ENCODE measurements at regions not wholly inside any gene's neighbourhood (a gene's known extent, or its start where the extent isn't known, plus 50 kb on each side); places are given as distances from the start of the nearest gene placed in this dataset.

- DNase-seq, result peak; percentile 90
These were observed 105.9 kb upstream of the HNRNPU start for GRCh38 chr1:244970236-244970743.

- DNase-seq, result peak; percentile 73
These were observed 105.3 kb upstream of the HNRNPU start for GRCh38 chr1:244969355-244970235.

- no peak for DNase-seq
These were observed 104.5 kb upstream of the HNRNPU start for GRCh38 chr1:244968881-244969280.

- no peak for DNase-seq
These were observed 104.1 kb upstream of the HNRNPU start for GRCh38 chr1:244968471-244968871.

GRCh38 chr1:244967159-244967558 is 102.8 kb upstream of the HNRNPU start:
- no peak for DNase-seq

GRCh38 chr1:244965185-244966030 is 101.1 kb upstream of the HNRNPU start:
- DNase-seq, result no peak

GRCh38 chr1:244964112-244964971 is 100.0 kb upstream of the HNRNPU start:
- no peak for DNase-seq

GRCh38 chr1:244963231-244963826 is 99.0 kb upstream of the HNRNPU start:
- no peak for DNase-seq

- peak; percentile 3 for DNase-seq
These were observed 97.8 kb upstream of the HNRNPU start for GRCh38 chr1:244962130-244962529.

- DNase-seq, result no peak
These were observed 96.6 kb upstream of the HNRNPU start for GRCh38 chr1:244960904-244961303.

- DNase-seq, result no peak
These were observed 94.2 kb upstream of the HNRNPU start for GRCh38 chr1:244958593-244958992.

GRCh38 chr1:244957525-244957924 is 93.2 kb upstream of the HNRNPU start:
- DNase-seq, result no peak

GRCh38 chr1:244957122-244957521 is 92.8 kb upstream of the HNRNPU start:
- DNase-seq, result no peak

GRCh38 chr1:244955661-244956060 is 91.3 kb upstream of the HNRNPU start:
- DNase-seq, result no peak

- DNase-seq, result no peak
These were observed 90.0 kb upstream of the HNRNPU start for GRCh38 chr1:244954359-244954758.

GRCh38 chr1:244953901-244954300 is 89.6 kb upstream of the HNRNPU start:
- DNase-seq, result no peak

GRCh38 chr1:244952940-244953339 is 88.6 kb upstream of the HNRNPU start:
- no peak for DNase-seq

GRCh38 chr1:244952280-244952933 is 88.1 kb upstream of the HNRNPU start:
- DNase-seq, result no peak

GRCh38 chr1:244948416-244948815 is 84.1 kb upstream of the HNRNPU start:
- no peak for DNase-seq

- no peak for DNase-seq
These were observed 80.8 kb upstream of the HNRNPU start for GRCh38 chr1:244945109-244945671.

GRCh38 chr1:244941121-244941520 is 76.8 kb upstream of the HNRNPU start:
- DNase-seq, result no peak
